Neural progenitor cell (in vitro differentiated cells): ENCODE measurements at regions not wholly inside any gene's neighbourhood (a gene's known extent, or its start where the extent isn't known, plus 50 kb on each side); places are given as distances from the start of the nearest gene placed in this dataset.

ENCODE experiments used
- DNase-seq: peaks from one replicate; pipeline ENCODE4 v3.0.0-alpha.2; 2016; ENCODE audit warnings: low spot score
- H2AFZ ChIP-seq: fragments of 200-600 bp; sonication (generic); replicated peaks from 2 replicates; pipeline ENCODE4 v1.6.1; 2016; ENCODE audit warnings: antibody characterized with exemption
- H3F3A ChIP-seq: fragments of 200-600 bp; sonication (generic); 2 replicates; pipeline ENCODE4 v1.6.1; 2016; ENCODE audit warnings: antibody characterized with exemption, low read depth
- H3K27ac ChIP-seq: fragments of 200-600 bp; sonication (generic); 2 replicates; pipeline ENCODE4 v1.5.1; 2016; ENCODE audit warnings: mild to moderate bottlenecking
- H3K27me3 ChIP-seq: fragments of 200-600 bp; sonication (generic); 2 replicates; pipeline ENCODE4 v1.6.1; 2016; ENCODE audit warnings: mild to moderate bottlenecking, moderate library complexity
- H3K36me3 ChIP-seq: fragments of 200-600 bp; sonication (generic); 2 replicates; pipeline ENCODE4 v1.5.1; 2016
- H3K4me1 ChIP-seq: fragments of 200-600 bp; sonication (generic); 2 replicates; pipeline ENCODE4 v1.6.1; 2016; ENCODE audit warnings: mixed run types
- H3K4me2 ChIP-seq: fragments of 200-600 bp; sonication (generic); 2 replicates; pipeline ENCODE4 v1.6.1; 2016
- H3K4me3 ChIP-seq: fragments of 200-600 bp; sonication (generic); 2 replicates; pipeline ENCODE4 v1.5.1; 2016
- H3K79me2 ChIP-seq: fragments of 200-600 bp; sonication (generic); 2 replicates; pipeline ENCODE4 v1.6.1; 2016; ENCODE audit warnings: low read depth
- H3K9ac ChIP-seq: fragments of 200-600 bp; sonication (generic); 2 replicates; pipeline ENCODE4 v1.6.1; 2016
- H3K9me3 ChIP-seq: fragments of 200-600 bp; sonication (generic); 2 replicates; pipeline ENCODE4 v1.5.1; 2016; ENCODE audit warnings: low read depth
- H4K20me1 ChIP-seq: fragments of 200-600 bp; sonication (generic); 2 replicates; pipeline ENCODE4 v1.6.1; 2016; ENCODE audit warnings: low read depth
- H3K27ac Mint-ChIP-seq: 3 replicates; pipeline ENCODE4 v1.8.0; 2021; ENCODE audit warnings: mixed read lengths
- H3K27me3 Mint-ChIP-seq: 2 replicates; pipeline ENCODE4 v1.8.0; 2022; ENCODE audit warnings: low read depth, mild to moderate bottlenecking, inconsistent platforms, moderate library complexity, mixed read lengths; ENCODE audit not compliant: insufficient read depth
- H3K36me3 Mint-ChIP-seq: 3 replicates; pipeline ENCODE4 v1.8.0; 2021; ENCODE audit warnings: mixed read lengths
- H3K4me1 Mint-ChIP-seq: 3 replicates; pipeline ENCODE4 v1.8.0; 2021; ENCODE audit warnings: mixed read lengths
- H3K4me3 Mint-ChIP-seq: 3 replicates; pipeline ENCODE4 v1.8.0; 2021; ENCODE audit warnings: mild to moderate bottlenecking, moderate library complexity, mixed read lengths
- H3K9me3 Mint-ChIP-seq: 3 replicates; pipeline ENCODE4 v1.8.0; 2020; ENCODE audit warnings: mixed read lengths
- EZH2 ChIP-seq: fragments of 200-600 bp; sonication (generic); IDR thresholded peaks from 2 replicates; pipeline ENCODE4 v1.6.1; 2017; ENCODE audit warnings: antibody characterized with exemption, mild to moderate bottlenecking, moderate library complexity
- EZH2phosphoT487 ChIP-seq: fragments of 200-600 bp; sonication (generic); IDR thresholded peaks from 2 replicates; pipeline ENCODE4 v1.6.1; 2017; ENCODE audit warnings: antibody characterized with exemption
- TF ChIP-seq, protein P1 (sequence below): fragments of 200-600 bp; sonication (generic); IDR thresholded peaks from 2 replicates; pipeline ENCODE4 v1.5.1; 2017; ENCODE audit warnings: antibody characterized with exemption, mild to moderate bottlenecking

DNA sequence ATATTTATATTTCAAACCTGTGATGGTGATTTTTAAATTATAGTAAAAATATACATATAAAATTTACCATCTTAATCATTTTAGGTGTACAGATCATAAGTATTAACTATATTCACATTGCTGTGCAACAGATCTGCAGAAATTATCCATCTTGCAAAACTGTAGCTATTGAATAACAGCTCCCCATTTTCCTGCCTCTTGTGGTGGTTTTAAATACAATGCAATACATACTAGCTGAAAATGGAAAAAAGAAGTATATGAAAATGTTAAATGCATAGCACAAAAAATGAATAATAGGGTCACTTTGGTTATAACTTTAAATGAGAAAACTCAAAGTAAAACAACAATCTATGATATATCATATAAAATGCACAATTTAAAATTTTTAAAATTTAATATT is 130.9 kb upstream of the VPREB1 start:
- Histone ChIP-seq H3K27ac (no peak overlapping the region), H3K27me3 (peaks cover 60% of the 10 kb centered on the region), H2AFZ (no peak overlapping the region), H3K79me2 (no peaks in the 10 kb centered on the region), H3K9ac (no peak overlapping the region), H3K9me3 (no peaks in the 10 kb centered on the region), H4K20me1 (no peaks in the 10 kb centered on the region), H3K4me2 (no peak overlapping the region), H3K4me3 (no peak overlapping the region), H3F3A (no peaks in the 10 kb centered on the region), H3K36me3 (no peaks in the 10 kb centered on the region), H3K4me1 (no peaks in the 10 kb centered on the region)
- Mint-ChIP-seq H3K36me3 (no peaks in the 10 kb centered on the region), H3K9me3 (no peaks in the 10 kb centered on the region), H3K27ac (no peak overlapping the region), H3K27me3 (no peaks in the 10 kb centered on the region), H3K4me3 (no peak overlapping the region), H3K4me1 (peaks cover 15% of the 10 kb centered on the region)
- TF ChIP-seq EZH2phosphoT487 = no peak
- TF ChIP-seq, protein P1, sequence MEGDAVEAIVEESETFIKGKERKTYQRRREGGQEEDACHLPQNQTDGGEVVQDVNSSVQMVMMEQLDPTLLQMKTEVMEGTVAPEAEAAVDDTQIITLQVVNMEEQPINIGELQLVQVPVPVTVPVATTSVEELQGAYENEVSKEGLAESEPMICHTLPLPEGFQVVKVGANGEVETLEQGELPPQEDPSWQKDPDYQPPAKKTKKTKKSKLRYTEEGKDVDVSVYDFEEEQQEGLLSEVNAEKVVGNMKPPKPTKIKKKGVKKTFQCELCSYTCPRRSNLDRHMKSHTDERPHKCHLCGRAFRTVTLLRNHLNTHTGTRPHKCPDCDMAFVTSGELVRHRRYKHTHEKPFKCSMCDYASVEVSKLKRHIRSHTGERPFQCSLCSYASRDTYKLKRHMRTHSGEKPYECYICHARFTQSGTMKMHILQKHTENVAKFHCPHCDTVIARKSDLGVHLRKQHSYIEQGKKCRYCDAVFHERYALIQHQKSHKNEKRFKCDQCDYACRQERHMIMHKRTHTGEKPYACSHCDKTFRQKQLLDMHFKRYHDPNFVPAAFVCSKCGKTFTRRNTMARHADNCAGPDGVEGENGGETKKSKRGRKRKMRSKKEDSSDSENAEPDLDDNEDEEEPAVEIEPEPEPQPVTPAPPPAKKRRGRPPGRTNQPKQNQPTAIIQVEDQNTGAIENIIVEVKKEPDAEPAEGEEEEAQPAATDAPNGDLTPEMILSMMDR = no peak
- no peak for DNase-seq

DNA sequence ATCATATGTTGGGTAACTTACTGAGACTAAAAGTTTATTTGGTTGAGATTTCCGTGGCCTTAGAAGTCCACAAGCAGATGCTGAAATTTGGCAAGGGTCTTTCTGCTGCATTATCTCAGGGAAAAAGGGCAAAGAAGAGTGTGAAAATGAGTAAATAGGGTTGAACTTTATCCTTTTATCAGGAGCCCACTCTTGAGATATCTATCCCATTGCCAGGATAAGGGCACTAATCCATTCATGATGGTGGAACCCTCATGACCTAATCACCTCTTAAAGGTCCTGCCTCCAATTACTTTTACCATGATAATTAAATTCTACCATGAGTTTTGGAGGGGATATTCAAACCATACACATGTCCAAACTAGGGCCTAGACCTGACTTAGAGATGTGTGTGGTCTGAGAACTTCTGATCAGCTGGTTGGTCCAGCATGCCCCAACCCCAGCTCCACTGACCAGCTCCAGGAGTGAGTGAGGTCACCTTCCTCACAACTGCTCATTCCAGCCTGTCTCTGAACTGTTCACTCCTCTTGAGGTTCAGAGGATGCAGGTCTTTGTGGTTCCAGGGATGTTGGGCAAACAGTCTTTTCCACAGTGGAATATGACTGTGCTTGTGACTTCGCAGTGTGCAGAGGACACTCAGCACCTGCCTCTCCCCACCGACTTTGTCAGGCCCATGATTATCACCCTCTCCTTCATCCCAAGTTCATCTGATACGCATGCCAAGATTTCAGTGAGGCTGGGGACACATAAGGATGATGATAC is 130.1 kb upstream of the TOP3B start:
- Histone ChIP-seq H4K20me1 (no peaks in the 10 kb centered on the region), H3K79me2 (no peaks in the 10 kb centered on the region), H3K4me1 (no peaks in the 10 kb centered on the region), H3K27ac (no peak overlapping the region), H2AFZ (no peak overlapping the region), H3K9me3 (no peaks in the 10 kb centered on the region), H3K4me2 (no peak overlapping the region), H3K36me3 (no peaks in the 10 kb centered on the region), H3K27me3 (peaks cover 64% of the 10 kb centered on the region), H3F3A (no peaks in the 10 kb centered on the region), H3K9ac (no peak overlapping the region), H3K4me3 (no peak overlapping the region)
- TF ChIP-seq EZH2 (no peak), EZH2phosphoT487 (no peak)
- TF ChIP-seq, protein P1 = no peak
- Mint-ChIP-seq H3K27me3 (no peaks in the 10 kb centered on the region), H3K4me3 (no peak overlapping the region), H3K27ac (no peak overlapping the region), H3K4me1 (peaks cover 15% of the 10 kb centered on the region), H3K9me3 (no peaks in the 10 kb centered on the region), H3K36me3 (no peaks in the 10 kb centered on the region)
- no peak for DNase-seq

DNA sequence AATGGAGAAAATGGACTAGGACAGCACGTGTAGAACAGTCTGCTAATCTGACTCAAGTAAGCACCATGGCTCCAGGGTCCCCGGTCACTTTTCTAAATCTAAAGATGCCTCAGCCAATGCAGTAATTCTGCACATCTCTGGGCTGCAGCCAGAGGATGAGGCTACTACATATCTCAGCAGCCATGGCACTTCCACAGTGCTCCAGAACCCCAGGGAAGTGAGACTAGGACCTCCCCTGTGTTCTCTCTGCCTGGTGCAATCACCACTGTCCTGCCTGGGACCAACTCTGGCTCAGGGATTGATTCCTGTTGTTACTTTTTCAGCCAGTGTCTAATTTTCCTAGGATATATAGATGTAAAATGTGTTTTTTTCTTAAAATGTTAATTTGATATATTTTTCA is 129.4 kb upstream of the TOP3B start:
- H3K27me3 Mint-ChIP-seq = no peaks in the 10 kb centered on the region
- no peak overlapping the region for H3K27ac ChIP-seq

More for the DNA sequence above, 129.4 kb upstream of the TOP3B start:
- Histone ChIP-seq H3K4me3 (no peak overlapping the region), H3K4me2 (no peak overlapping the region), H3K4me1 (no peaks in the 10 kb centered on the region), H3K9me3 (no peaks in the 10 kb centered on the region), H3K36me3 (no peaks in the 10 kb centered on the region), H2AFZ (no peak overlapping the region), H4K20me1 (no peaks in the 10 kb centered on the region), H3K27me3 (peaks cover 72% of the 10 kb centered on the region), H3K9ac (no peak overlapping the region), H3F3A (no peaks in the 10 kb centered on the region), H3K79me2 (no peaks in the 10 kb centered on the region)
- Mint-ChIP-seq H3K9me3 (no peaks in the 10 kb centered on the region), H3K4me3 (no peak overlapping the region), H3K27ac (no peak overlapping the region), H3K36me3 (no peaks in the 10 kb centered on the region), H3K4me1 (peaks cover 15% of the 10 kb centered on the region)
- TF ChIP-seq, protein P1 = no peak
- DNase-seq = no peak
